AG04449 (cell line): ENCODE measurements at regions not wholly inside any gene's neighbourhood (a gene's known extent, or its start where the extent isn't known, plus 50 kb on each side); places are given as distances from the start of the nearest gene placed in this dataset.
"Not testable (repeated sequence)": the region's sequence is repeated elsewhere in the genome, so short reads cannot be mapped to it uniquely, and the experiment has no call there.

Experiments
- CTCF ChIA-PET: fragments of 350-600 bp; formaldehyde crosslinking; extraction: SDS; loops from one replicate; lab custom pipeline; 2021; ENCODE audit warnings: antibody characterized with exemption; lab: Yijun Ruan, JAX
- POLR2A ChIA-PET: fragments of 400-600, 350-600 bp; formaldehyde crosslinking; extraction: SDS; loops from one replicate; lab custom pipeline; 2020; ENCODE audit warnings: antibody characterized with exemption, inconsistent platforms; lab: Yijun Ruan, JAX
- DNase-seq: peaks from one replicate; pipeline ENCODE4 v3.0.0-alpha.2; 2010; ENCODE audit warnings: low read depth, low spot score
- H3K4me3 ChIP-seq: 2 replicates; pipeline ENCODE4 v1.5.1; 2011; ENCODE audit warnings: low read depth, mild to moderate bottlenecking, control low read depth, low read length
- TF ChIP-seq, protein P1 (sequence below): IDR thresholded peaks from one replicate; pipeline ENCODE4 v1.5.1; 2011; ENCODE audit warnings: mild to moderate bottlenecking, moderate library complexity, low read length, control low read depth, inconsistent platforms; ENCODE audit not compliant: insufficient read depth; ENCODE audit errors: missing control alignments

DNA sequence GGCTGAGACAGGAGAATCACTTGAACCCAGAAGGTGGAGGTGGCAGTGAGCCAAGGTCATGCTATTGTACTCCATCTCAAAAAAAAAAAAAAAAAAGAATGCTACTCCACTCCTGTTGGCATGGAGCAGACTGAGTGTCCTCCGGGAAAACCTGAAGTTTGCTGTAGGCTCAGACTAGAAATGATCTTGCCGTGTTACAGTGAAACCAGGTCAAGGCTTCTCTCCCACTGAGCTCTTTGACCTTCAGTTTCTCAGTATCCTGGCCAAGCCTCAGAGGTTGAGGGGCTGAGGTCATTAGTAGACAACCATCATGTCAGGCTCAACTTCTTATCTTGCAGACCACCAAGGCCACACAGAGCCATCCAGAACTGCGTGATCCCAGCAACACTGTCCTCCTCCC lies 348.6 kb upstream of the ZNF32 start:
- TF ChIP-seq, protein P1, sequence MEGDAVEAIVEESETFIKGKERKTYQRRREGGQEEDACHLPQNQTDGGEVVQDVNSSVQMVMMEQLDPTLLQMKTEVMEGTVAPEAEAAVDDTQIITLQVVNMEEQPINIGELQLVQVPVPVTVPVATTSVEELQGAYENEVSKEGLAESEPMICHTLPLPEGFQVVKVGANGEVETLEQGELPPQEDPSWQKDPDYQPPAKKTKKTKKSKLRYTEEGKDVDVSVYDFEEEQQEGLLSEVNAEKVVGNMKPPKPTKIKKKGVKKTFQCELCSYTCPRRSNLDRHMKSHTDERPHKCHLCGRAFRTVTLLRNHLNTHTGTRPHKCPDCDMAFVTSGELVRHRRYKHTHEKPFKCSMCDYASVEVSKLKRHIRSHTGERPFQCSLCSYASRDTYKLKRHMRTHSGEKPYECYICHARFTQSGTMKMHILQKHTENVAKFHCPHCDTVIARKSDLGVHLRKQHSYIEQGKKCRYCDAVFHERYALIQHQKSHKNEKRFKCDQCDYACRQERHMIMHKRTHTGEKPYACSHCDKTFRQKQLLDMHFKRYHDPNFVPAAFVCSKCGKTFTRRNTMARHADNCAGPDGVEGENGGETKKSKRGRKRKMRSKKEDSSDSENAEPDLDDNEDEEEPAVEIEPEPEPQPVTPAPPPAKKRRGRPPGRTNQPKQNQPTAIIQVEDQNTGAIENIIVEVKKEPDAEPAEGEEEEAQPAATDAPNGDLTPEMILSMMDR: no peak
- no peak overlapping the region for H3K4me3 ChIP-seq
- ChIA-PET POLR2A (no interaction called here), CTCF (no interaction called here)
- no peak for DNase-seq

- TF ChIP-seq, protein P1: no peak
- DNase-seq: no peak
- H3K4me3 ChIP-seq: no peak overlapping the region
- POLR2A ChIA-PET: no interaction called here
- CTCF ChIA-PET: no interaction called here
Observed at GRCh38 chr10:43994539-43994938, 345.9 kb upstream of the ZNF32 start.

DNA sequence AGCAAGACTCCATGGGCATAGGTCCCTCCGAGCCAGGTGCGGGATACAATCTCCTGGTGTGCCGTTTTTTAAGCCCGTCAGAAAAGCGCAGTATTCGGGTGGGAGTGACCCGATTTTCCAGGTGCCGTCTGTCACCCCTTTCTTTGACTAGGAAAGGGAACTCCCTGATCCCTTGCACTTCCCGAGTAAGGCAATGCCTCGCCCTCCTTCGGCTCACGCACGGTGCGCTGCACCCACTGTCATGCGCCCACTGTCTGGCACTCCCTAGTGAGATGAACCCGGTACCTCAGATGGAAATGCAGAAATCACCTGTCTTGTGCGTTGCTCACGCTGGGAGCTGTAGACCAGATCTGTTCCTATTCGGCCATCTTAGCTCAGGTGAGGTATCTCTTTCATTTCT lies 344.1 kb upstream of the ZNF32 start:
- POLR2A ChIA-PET, H3K4me3 ChIP-seq, CTCF ChIA-PET, DNase-seq: not testable (repeated sequence)

GRCh38 chr10:43986374-43986773 lies 337.7 kb upstream of the ZNF32 start:
- DNase-seq: no peak
- CTCF ChIA-PET: no interaction called here
- POLR2A ChIA-PET: no interaction called here
- no peak overlapping the region for H3K4me3 ChIP-seq
- TF ChIP-seq, protein P1: no peak

- TF ChIP-seq, protein P1: no peak
- DNase-seq: no peak
- H3K4me3 ChIP-seq: no peak overlapping the region
- ChIA-PET POLR2A (no interaction called here), CTCF (no interaction called here)
Observed at GRCh38 chr10:43985941-43986340, 337.3 kb upstream of the ZNF32 start.

DNA sequence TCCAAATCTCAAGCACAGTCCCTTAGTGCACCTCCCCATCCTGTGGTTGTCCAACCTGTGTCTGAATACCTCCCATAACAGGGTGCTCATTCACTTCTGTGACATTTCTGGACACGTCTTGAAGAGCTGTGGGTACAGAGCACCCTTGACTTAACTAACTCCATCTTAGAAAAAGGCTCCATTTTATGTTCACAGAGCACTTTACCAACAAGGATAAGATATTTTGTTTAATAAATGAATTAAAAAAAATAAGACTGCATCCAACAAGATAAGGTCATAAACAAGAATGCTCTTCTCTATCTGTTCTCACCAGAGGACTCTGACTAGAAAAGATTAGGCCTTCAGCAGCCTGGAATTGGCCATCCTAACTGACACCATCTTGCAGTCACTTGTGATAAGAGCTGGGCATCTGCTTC lies 335.2 kb upstream of the ZNF32 start:
- H3K4me3 ChIP-seq: no peak overlapping the region
- no peak for DNase-seq
- ChIA-PET POLR2A (no interaction called here), CTCF (no interaction called here)
- TF ChIP-seq, protein P1: no peak

DNA sequence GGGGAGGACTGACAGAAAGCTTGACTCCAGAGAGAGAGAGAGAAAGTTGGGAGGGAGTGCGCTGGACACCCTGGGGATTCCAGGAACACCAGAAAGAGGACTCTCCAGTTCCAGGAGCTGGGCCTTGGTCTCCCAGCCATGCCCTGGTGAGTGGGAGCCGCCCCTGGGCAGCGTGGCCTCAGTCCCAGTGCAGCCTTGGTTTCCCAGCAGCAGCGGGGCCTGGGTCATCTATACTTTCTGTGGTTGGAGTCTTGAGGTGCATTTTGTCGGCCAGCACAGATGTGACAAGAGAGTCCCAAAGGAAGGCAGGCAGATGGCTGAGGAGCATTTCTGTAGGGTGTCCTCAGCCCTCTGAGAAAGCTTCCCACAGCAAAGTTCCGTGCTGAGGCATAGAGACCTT lies 334.7 kb upstream of the ZNF32 start:
- no peak overlapping the region for H3K4me3 ChIP-seq
- ChIA-PET CTCF (no interaction called here), POLR2A (no interaction called here)
- DNase-seq: no peak
- TF ChIP-seq, protein P1: no peak
